ENCODE measurements at regions not wholly inside any gene's neighbourhood (a gene's known extent, or its start where the extent isn't known, plus 50 kb on each side); places are given as distances from the start of the nearest gene placed in this dataset.

- TF ChIP-seq SUZ12 (IDR thresholded peaks at IDR 0.05; ENCODE audit: extremely low read depth, insufficient read depth, insufficient read length), result no peak
- TF ChIP-seq YY1 (IDR thresholded peaks at IDR 0.05; ENCODE audit: insufficient read depth, insufficient read length), result no peak
Measured at GRCh38 chr13:47837104-47837880, 163.8 kb downstream of the SUCLA2 start.
